ENCODE measurements at regions not wholly inside any gene's neighbourhood (a gene's known extent, or its start where the extent isn't known, plus 50 kb on each side); places are given as distances from the start of the nearest gene placed in this dataset.

DNA sequence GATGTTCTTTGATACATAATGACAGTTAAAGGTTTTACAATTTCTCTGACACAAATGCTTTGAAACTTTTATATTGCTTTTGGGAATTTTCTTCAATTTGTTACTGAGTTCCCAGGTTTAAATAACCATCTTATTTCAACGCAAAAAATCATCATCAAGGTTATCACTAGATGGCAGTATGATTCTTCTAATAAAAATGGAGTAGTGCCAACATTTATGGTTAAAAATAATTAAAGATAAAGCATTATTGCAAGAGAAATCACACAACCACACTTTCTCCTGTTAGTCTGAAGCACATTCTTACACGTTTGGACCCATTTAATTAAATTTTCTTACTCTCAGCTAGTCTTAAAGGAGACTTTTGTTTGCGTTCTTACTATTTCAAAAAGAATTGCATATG, 611.3 kb upstream of the CPXCR1 start:
- no peak for TF ChIP-seq EZH2 (IDR thresholded peaks at IDR 0.05; ENCODE audit: borderline replicate concordance, low read length)
- TF ChIP-seq, protein P1, sequence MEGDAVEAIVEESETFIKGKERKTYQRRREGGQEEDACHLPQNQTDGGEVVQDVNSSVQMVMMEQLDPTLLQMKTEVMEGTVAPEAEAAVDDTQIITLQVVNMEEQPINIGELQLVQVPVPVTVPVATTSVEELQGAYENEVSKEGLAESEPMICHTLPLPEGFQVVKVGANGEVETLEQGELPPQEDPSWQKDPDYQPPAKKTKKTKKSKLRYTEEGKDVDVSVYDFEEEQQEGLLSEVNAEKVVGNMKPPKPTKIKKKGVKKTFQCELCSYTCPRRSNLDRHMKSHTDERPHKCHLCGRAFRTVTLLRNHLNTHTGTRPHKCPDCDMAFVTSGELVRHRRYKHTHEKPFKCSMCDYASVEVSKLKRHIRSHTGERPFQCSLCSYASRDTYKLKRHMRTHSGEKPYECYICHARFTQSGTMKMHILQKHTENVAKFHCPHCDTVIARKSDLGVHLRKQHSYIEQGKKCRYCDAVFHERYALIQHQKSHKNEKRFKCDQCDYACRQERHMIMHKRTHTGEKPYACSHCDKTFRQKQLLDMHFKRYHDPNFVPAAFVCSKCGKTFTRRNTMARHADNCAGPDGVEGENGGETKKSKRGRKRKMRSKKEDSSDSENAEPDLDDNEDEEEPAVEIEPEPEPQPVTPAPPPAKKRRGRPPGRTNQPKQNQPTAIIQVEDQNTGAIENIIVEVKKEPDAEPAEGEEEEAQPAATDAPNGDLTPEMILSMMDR (IDR thresholded peaks at IDR 0.05; ENCODE audit: low read length) = peak; percentile 24; the same call in 1 of the 2 replicates
